Smooth muscle cell (in vitro differentiated cells): ENCODE measurements at regions not wholly inside any gene's neighbourhood (a gene's known extent, or its start where the extent isn't known, plus 50 kb on each side); places are given as distances from the start of the nearest gene placed in this dataset.

Source experiments
- DNase-seq: peaks from one replicate; lab custom pipeline; 2025; ENCODE audit not compliant: unreplicated experiment; lab: John Stamatoyannopoulos, UW
- H2AFZ ChIP-seq: fragments of 200-600 bp; sonication (generic); 2 replicates; pipeline ENCODE4 v1.6.0; 2016; ENCODE audit warnings: antibody characterized with exemption, low read depth, mild to moderate bottlenecking
- H3F3A ChIP-seq: fragments of 200-600 bp; sonication (generic); 2 replicates; pipeline ENCODE4 v1.6.0; 2017; ENCODE audit warnings: antibody characterized with exemption, low read depth
- H3K27ac ChIP-seq: fragments of 200-600 bp; sonication (generic); 2 replicates; pipeline ENCODE4 v1.5.1; 2016; ENCODE audit warnings: low read depth, mild to moderate bottlenecking
- H3K27me3 ChIP-seq: fragments of 200-600 bp; sonication (generic); 2 replicates; pipeline ENCODE4 v1.6.1; 2016; ENCODE audit warnings: low read depth, mild to moderate bottlenecking
- H3K36me3 ChIP-seq: fragments of 200-600 bp; sonication (generic); 2 replicates; pipeline ENCODE4 v1.5.1; 2016; ENCODE audit warnings: low read depth
- H3K4me1 ChIP-seq: fragments of 200-600 bp; sonication (generic); 2 replicates; pipeline ENCODE4 v1.5.1; 2016; ENCODE audit warnings: low read depth
- H3K4me2 ChIP-seq: fragments of 200-600 bp; sonication (generic); 2 replicates; pipeline ENCODE4 v1.6.0; 2016; ENCODE audit warnings: mild to moderate bottlenecking
- H3K4me3 ChIP-seq: fragments of 200-600 bp; sonication (generic); 2 replicates; pipeline ENCODE4 v1.5.1; 2016; ENCODE audit warnings: mild to moderate bottlenecking
- H3K79me2 ChIP-seq: fragments of 200-600 bp; sonication (generic); 2 replicates; pipeline ENCODE4 v1.6.0; 2016; ENCODE audit warnings: low read depth, mild to moderate bottlenecking
- H3K9ac ChIP-seq: fragments of 200-600 bp; sonication (generic); 2 replicates; pipeline ENCODE4 v1.6.0; 2016; ENCODE audit warnings: low read depth
- H3K9me3 ChIP-seq: fragments of 200-600 bp; sonication (generic); replicated peaks from 2 replicates; pipeline ENCODE4 v1.5.1; 2016; ENCODE audit warnings: low read depth
- H4K20me1 ChIP-seq: fragments of 200-600 bp; sonication (generic); 2 replicates; pipeline ENCODE4 v1.6.0; 2016; ENCODE audit warnings: low read depth
- CTCF ChIP-seq: fragments of 200-600 bp; sonication (generic); IDR thresholded peaks from 2 replicates; pipeline ENCODE4 v1.5.1; 2017; ENCODE audit warnings: borderline replicate concordance, mild to moderate bottlenecking, antibody characterized with exemption; ENCODE audit not compliant: insufficient read depth, poor library complexity, severe bottlenecking
- WGBS: methylation state at CpG from one replicate; pipeline ENCODE4 v1.1.7; 2016; ENCODE audit warnings: low lambda C conversion rate; 5-methylcytosine and 5-hydroxymethylcytosine counted together

- Histone ChIP-seq H3K79me2 (no peaks in the 10 kb centered on the region), H3K9me3 (no peaks in the 10 kb centered on the region), H3K4me2 (peak overlapping the region; percentile 18), H3F3A (peaks cover 22% of the 10 kb centered on the region), H3K9ac (no peak overlapping the region), H3K27me3 (no peaks in the 10 kb centered on the region), H4K20me1 (no peaks in the 10 kb centered on the region), H3K36me3 (no peaks in the 10 kb centered on the region), H2AFZ (peak overlapping the region; percentile 54), H3K4me3 (no peak overlapping the region), H3K4me1 (peaks cover 10% of the 10 kb centered on the region), H3K27ac (peak overlapping the region; percentile 4)
- TF ChIP-seq CTCF, result no peak
- no peak for DNase-seq
- 65% methylated on average over 11 of the region's 11 CpGs for WGBS
These were observed 92.4 kb downstream of the FOXL1 start for GRCh38 chr16:86670750-86671234.

- Histone ChIP-seq H3K4me1 (peaks cover 10% of the 10 kb centered on the region), H3K9ac (no peak overlapping the region), H3K9me3 (no peaks in the 10 kb centered on the region), H3K4me2 (no peak overlapping the region), H2AFZ (no peak overlapping the region), H3F3A (peaks cover 22% of the 10 kb centered on the region), H4K20me1 (no peaks in the 10 kb centered on the region), H3K27ac (peak overlapping the region; percentile 17), H3K79me2 (no peaks in the 10 kb centered on the region), H3K27me3 (no peaks in the 10 kb centered on the region), H3K4me3 (no peak overlapping the region), H3K36me3 (no peaks in the 10 kb centered on the region)
- DNase-seq, result no peak
- no peak for TF ChIP-seq CTCF
- 53% methylated on average over 15 of the region's 15 CpGs for WGBS
These were observed 93.3 kb downstream of the FOXL1 start for GRCh38 chr16:86671486-86672178.

GRCh38 chr16:86672179-86672863, 94.0 kb downstream of the FOXL1 start:
- DNase-seq, result no peak
- Histone ChIP-seq H3K9me3 (no peaks in the 10 kb centered on the region), H3K9ac (no peak overlapping the region), H3K4me1 (peaks cover 10% of the 10 kb centered on the region), H3K27ac (peak overlapping the region; percentile 17), H2AFZ (no peak overlapping the region), H3K27me3 (no peaks in the 10 kb centered on the region), H3K79me2 (no peaks in the 10 kb centered on the region), H3F3A (peaks cover 22% of the 10 kb centered on the region), H3K4me2 (no peak overlapping the region), H3K36me3 (no peaks in the 10 kb centered on the region), H3K4me3 (no peak overlapping the region), H4K20me1 (no peaks in the 10 kb centered on the region)
- no peak for TF ChIP-seq CTCF
- 81% methylated on average over 17 of the region's 17 CpGs for WGBS
